Esophagus muscularis mucosa (tissue), 4 donors: ENCODE measurements at regions not wholly inside any gene's neighbourhood (a gene's known extent, or its start where the extent isn't known, plus 50 kb on each side); places are given as distances from the start of the nearest gene placed in this dataset.

Source experiments
- CTCF ChIP-seq, 3 experiments: fragments of 200-600 bp in 2 of 3; fragments of 450-650 bp in 1 of 3; sonication (generic) in 2 of 3; IDR thresholded peaks; one replicate each; pipeline ENCODE4 v1.5.1; 2017 to 2019; ENCODE audit warnings: antibody characterized with exemption in 3 of 3, mild to moderate bottlenecking in 2 of 3, moderate library complexity in 1 of 3
- EP300 ChIP-seq: sonication (generic); formaldehyde crosslinking; IDR thresholded peaks from one replicate; pipeline ENCODE4 v1.6.1; 2017; ENCODE audit warnings: antibody characterized with exemption
- POLR2A ChIP-seq: fragments of 450-650 bp; IDR thresholded peaks from one replicate; pipeline ENCODE4 v1.6.1; 2017; ENCODE audit warnings: antibody characterized with exemption, moderate library complexity, mild to moderate bottlenecking, low read depth
- POLR2AphosphoS5 ChIP-seq, 2 donors: sonication (generic); formaldehyde crosslinking; IDR thresholded peaks; one replicate each; pipeline ENCODE4 v1.6.1; 2017; ENCODE audit warnings: antibody characterized with exemption in 2 of 2

GRCh38 chr9:106682420-106682819 is 180.5 kb upstream of the ZNF462 start:
- TF ChIP-seq POLR2A (no peak), CTCF (IDR thresholded peaks at IDR 0.05) (no peak), POLR2AphosphoS5 (IDR thresholded peaks at IDR 0.05) (no peak), EP300 (no peak)
